Astrocyte of the spinal cord (primary cell): ENCODE measurements at regions not wholly inside any gene's neighbourhood (a gene's known extent, or its start where the extent isn't known, plus 50 kb on each side); places are given as distances from the start of the nearest gene placed in this dataset.
"Not testable (repeated sequence)": the region's sequence is repeated elsewhere in the genome, so short reads cannot be mapped to it uniquely, and the experiment has no call there.

Source experiments
- DNase-seq: peaks from one replicate; pipeline ENCODE4 v3.0.0; 2011; ENCODE audit warnings: low read depth, low spot score
- H3K4me3 ChIP-seq: 2 replicates; pipeline ENCODE4 v1.5.1; 2011; ENCODE audit warnings: low read depth, mild to moderate bottlenecking, low read length, moderate library complexity
- CTCF ChIP-seq: IDR thresholded peaks from 2 replicates; pipeline ENCODE4 v1.5.1; 2012; ENCODE audit warnings: low read depth, mild to moderate bottlenecking, low read length, inconsistent platforms
- in situ Hi-C: cut with HindIII; loops from 2 replicates; pipeline ENCODE4 v1.10.0; 2017; ENCODE audit warnings: low sequenced_read_pairs

- H3K4me3 ChIP-seq, result no peak overlapping the region
- DNase-seq, result no peak
- in situ Hi-C loops, result no loop called here
- no peak for TF ChIP-seq CTCF
Measured at GRCh38 chr2:34161549-34161948, 562.5 kb upstream of the FAM98A start.

DNA sequence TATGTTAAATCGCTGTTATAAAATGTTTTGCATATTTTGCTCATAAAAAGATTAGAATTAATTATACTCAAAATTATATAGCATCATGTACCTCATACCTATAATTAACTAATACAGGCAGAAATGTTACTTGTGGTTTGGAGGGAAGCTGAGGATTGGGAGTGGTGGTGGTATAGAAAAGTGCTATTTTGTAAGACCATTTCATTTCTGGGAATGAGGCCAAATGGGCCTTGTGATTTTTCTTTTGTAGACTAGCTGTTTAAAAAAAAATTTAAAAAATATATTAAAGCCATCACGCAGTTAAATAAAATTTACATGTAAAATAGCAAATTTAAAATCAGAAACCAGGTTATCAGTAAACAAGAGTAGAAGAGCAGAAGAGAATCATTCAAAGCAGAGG is 560.8 kb upstream of the FAM98A start:
- DNase-seq, result no peak
- no peak for TF ChIP-seq CTCF
- in situ Hi-C loops, result no loop called here
- no peak overlapping the region for H3K4me3 ChIP-seq

- in situ Hi-C loops, result no loop called here
- H3K4me3 ChIP-seq, result no peak overlapping the region
- TF ChIP-seq CTCF, result no peak
- DNase-seq, result no peak
Measured at GRCh38 chr2:34153484-34153883, 554.4 kb upstream of the FAM98A start.

DNA sequence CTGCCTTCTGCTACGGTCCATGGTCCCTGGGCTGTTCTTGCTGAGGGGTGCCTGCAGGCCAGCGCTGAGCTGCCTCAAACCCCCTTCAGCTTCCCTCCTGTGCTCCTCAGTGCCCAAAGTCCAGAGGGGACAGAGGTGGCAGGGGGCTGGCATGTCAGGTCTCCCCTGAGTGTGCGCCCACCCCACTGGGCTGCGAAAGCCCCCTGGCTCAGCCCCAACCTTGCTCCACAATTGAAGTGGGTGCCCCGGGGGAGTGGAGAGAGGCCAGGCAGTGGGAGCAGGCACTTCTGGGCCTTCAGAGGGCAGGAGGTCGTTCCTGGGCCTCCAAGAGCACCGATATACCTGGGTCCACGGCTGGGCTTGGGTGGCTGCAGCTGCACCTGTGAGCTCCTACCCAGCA is 548.7 kb upstream of the FAM98A start:
- in situ Hi-C loops, result no loop called here
- TF ChIP-seq CTCF, result no peak
- no peak for DNase-seq
- no peak overlapping the region for H3K4me3 ChIP-seq

DNA sequence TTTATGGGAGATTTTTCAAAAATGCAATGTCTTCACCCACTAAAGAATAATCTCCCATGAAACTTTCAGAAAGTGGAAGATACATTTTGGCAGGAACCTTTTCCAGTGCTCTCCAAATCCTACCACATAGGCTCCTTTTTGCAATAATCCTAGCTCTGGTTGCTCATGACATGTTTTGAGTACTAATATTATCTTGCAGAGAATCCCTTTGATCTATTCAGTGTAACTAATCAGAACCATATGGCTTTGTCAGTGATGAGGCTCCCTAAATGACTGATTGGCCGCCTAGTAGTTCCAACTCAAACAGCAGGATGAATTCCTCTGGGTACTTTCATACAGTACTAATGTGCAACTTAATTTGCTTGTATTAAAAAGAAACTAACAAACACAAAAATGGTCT is 544.0 kb upstream of the FAM98A start:
- no peak for TF ChIP-seq CTCF
- no peak for DNase-seq
- in situ Hi-C loops, result no loop called here
- no peak overlapping the region for H3K4me3 ChIP-seq

GRCh38 chr2:34142531-34143008 is 543.5 kb upstream of the FAM98A start:
- H3K4me3 ChIP-seq, in situ Hi-C loops, DNase-seq: not testable (repeated sequence)

- DNase-seq, H3K4me3 ChIP-seq, in situ Hi-C loops: not testable (repeated sequence)
Measured at GRCh38 chr2:34133065-34133464, 534.0 kb upstream of the FAM98A start.

- in situ Hi-C loops, result no loop called here
- no peak overlapping the region for H3K4me3 ChIP-seq
- no peak for TF ChIP-seq CTCF
- DNase-seq, result no peak
Measured at GRCh38 chr2:34126279-34126678, 527.2 kb upstream of the FAM98A start.
